NCI-H2107 (cell line): ENCODE measurements at regions not wholly inside any gene's neighbourhood (a gene's known extent, or its start where the extent isn't known, plus 50 kb on each side); places are given as distances from the start of the nearest gene placed in this dataset.

ENCODE experiments used
- DNase-seq: peaks from one replicate; lab custom pipeline; 2025; lab: John Stamatoyannopoulos, UW

DNA sequence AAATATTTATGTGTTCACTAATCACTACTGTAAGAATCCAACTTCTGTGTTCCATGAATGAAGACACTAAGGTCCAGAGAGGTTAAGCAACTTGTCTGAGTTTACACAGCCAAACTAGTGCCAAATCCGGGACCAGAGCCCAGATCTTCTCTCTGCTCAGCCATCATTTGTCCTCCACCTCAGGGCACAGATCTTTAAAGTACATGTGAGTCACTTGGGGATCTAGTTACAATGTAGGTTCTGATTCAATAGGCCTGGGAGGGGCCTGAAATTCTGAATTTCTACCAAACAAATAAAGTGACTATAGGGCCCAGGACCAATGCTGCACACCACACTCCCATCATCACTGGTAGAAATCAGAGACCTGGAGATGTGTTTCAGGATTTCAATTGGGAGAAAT is 162.9 kb downstream of the GXYLT1 start:
- DNase-seq, result no peak

DNA sequence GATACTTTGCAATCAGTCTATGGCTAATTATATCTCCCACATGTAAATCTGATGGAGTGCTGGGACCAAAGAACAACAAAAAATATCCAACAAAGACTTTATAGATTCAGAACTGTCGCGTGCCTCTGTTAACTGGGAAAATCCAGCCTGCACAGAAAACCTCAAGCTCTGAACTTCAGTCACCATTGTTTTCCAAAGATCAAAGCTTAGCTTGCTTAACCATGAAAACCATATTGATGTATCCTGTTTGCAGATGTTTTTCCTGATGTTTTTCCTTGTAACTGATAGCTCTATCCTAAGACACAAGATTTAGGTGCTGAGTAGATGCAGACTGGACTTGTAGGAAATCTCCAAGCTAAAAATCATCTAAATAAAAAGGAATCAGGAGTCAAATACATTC is 163.7 kb downstream of the GXYLT1 start:
- DNase-seq, result no peak

DNA sequence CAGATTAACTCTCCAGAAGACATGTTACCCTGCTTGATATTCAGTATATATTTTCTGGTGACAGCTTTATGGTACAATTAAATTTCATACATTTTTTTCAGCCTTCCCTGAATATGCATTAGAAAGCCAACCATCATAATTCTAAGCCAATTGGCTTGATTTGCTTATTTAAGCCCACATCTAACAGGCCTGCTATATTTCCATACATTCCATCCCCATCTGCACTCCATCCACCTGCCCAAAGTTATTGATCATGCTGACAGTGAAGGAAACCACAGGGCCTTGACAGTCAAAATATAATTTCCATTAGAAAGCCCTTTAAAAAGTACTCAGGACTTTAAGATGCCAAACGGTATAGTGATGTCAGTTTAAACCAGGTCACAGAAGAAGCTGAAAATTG is 164.3 kb downstream of the GXYLT1 start:
- no peak for DNase-seq

DNA sequence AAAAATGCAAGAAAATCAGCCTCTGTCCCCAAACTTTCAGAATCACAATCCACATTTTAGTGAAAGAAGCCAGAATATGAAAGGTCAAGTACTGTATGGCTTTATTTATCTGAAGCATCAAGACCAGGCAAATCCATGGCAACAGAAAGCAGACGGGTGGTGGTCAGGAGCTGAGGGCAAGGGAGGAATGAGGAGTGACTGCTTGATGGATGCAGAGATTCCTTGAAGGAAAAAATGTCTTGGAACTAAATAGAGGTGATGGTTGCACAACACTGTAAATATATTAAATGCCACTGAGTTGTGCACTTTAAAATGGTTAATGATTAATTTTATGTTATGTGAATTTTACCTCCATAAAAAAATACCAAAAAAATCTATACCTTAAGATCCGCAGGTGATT is 165.1 kb downstream of the GXYLT1 start:
- DNase-seq, result no peak

DNA sequence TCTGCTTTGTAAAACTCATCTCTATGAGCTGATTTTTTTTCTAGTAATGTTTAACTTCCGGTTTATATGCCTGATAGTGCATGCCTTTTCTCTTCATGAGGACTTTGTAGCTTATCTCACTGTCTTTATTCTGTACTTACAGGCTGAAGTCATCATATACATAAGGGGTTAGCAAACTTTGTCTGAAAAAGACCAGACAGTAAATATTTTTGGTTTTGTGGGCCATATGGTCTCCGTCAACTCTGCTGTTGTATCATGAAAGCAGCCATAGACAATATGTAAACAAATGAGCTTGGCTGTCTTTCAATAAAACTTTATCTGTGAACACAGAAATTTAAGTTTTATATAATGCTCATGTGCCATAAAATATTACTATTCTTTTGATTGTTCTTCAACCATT is 172.1 kb downstream of the GXYLT1 start:
- no peak for DNase-seq

DNA sequence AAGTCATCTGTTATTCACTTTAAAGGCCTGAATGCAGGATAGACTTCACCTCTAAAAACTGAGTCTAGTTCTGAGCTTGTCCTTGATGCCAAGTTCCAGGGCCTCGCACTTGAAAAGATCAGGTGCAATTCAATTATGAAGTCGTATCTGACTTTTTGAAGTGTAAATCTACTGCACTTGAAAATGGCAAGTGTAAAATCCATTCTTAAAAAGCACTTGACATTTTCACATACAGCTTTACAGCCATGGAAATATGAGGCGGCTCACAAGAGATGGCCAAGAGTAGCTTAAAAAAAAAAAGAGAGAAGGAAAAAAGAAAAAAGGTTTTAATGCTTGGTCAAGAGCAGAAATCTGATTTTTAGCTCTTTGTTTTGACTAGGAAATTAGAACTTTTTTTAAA is 172.5 kb downstream of the GXYLT1 start:
- DNase-seq, result peak; percentile 46

DNA sequence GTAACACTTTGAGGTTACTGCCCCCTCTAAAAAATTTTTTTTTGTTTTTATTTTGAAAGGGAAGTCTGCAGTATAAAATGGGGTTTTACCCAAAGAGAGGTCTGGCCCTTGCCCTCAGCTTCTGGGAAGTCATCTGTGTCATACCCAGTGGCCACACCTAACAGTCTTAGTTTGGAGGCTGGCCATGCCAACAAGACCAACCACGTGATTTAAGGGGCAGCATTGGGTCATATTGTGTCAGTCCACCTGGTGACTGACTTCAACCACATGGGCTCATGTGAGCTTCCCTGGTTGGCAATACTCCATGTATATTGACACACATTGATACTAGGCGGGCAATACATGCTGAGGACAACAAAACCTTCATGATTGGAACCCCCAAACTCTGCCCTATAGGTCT is 173.9 kb downstream of the GXYLT1 start:
- no peak for DNase-seq

DNA sequence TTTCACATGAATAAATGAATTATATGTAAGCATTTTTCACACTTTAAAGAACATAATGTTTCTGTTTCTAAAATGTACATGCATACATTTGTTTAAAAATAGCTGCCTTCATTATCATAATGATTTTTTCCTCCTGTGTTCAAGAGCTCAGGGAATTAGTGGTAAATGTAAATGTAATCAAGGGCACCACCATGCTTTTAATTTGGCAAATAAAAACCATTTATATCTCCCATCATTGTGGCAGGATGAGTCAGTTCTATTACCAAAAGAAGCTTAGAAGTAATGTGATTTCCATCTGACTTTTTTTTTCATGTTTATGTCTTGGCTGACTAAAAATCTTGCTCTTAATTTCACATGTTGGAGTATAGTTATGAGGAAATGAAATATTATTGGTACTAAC is 176.1 kb downstream of the GXYLT1 start:
- no peak for DNase-seq

DNA sequence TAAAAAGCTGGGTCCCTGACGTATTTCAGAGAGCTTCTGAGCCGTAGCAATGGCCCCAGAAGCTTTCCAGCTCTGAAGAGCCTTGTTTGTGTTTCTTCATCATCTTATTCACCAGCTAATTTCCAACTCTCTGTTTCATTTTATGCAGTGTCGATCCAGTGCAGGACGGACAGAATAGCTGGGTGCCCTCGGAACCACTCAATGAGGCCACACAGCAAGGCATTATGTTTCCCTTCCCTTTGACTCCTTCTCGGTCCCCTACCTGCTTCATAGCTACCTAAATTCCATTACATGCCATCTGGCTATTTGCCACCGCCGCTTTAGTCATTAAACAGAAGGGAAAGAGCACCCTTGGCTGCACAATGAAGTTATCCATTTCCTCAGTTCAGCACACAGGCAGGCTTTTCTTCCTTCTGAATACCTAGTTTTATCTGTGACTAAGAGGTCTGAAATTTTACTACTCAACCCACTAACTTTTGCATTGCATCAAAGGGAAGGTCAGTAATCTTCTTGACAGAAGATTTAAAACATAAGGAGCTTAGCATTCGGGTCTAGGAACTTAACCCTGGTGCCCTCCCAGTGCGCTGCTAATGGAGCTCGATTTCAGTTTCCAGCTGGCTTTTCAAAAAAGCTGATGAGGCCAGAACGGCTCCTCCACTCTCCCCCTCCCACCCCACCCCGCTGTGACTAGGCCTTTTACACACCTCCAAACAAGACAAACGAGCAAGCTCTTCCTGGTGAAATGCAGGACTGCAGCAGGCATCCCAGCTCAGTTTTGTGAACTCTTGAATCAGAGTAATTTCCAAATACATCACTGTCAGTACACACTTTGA is 176.8 kb downstream of the GXYLT1 start:
- DNase-seq, result peak; percentile 30

DNA sequence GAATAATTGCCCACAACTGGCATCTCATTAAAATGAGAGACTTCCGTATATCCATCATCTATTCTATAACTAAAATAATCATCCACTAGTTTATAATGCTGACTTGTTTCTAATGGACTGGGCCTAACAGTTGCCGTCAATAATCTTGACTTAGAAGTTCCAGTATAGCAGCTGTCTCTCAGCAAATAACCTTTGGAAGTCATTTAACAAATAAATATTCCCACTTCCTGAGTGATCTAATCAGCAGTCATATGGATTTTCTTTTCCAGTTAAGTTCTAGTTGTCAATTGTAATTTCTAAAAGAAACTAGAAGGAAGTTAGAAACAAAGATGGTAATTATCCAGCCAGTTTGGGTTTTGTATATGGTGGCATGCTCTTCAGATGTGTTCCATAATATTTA is 177.8 kb downstream of the GXYLT1 start:
- DNase-seq, result no peak

DNA sequence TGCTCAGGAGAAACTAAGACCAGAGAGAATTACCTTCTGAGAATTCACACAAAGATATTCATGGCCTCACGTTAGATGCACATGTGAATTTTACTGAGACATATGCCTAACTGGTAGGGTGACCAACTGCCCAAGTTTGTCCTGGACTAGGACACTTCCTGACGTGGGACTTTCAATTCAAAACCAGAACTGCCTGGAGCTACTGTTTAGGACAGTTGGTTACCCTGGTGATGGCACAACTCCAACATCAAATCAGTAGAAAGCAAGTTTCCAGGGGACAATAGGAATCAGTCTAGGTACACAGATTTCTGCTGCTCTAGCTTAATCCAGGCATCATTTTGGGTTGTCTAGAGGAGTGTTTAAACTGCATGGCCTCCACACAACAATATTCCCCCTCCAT is 178.7 kb downstream of the GXYLT1 start:
- DNase-seq, result no peak

DNA sequence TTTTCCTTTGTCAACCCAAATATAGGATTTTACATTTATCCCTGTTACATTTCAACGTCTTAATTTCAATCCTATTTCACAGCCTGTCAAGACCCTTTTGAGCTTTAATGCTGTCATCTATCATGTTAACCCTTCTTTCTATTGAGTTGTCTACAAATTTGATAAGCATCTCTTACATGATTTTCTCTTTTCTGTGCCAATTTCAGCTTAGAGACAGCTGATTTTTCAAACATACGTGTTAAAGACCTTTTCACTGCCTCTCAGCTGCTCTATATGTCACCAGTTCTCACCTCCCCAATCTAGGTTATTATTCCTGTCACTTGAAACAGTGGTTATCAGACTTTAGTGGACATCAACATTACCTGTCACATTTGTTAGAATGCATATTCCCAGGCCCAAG is 181.3 kb downstream of the GXYLT1 start:
- DNase-seq, result no peak

DNA sequence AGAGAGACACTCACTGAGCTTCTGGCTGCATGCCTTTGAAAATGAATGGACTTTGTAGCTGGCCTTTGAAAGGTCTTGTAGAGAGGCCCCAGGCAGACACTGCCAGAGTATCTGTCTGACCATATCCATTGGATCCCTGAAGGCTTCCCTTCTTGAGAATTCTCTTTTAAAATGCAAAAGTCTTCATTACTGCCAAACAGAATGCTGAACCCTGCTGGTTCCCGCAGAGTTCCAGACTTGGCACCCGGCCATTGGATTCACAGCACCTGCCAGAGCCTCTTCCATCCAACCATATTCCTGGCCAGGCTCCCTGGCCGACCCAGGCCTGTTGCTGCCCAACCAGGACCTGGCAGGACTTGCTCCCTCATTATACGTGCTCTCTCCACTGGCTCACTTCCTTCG is 182.5 kb downstream of the GXYLT1 start:
- no peak for DNase-seq

DNA sequence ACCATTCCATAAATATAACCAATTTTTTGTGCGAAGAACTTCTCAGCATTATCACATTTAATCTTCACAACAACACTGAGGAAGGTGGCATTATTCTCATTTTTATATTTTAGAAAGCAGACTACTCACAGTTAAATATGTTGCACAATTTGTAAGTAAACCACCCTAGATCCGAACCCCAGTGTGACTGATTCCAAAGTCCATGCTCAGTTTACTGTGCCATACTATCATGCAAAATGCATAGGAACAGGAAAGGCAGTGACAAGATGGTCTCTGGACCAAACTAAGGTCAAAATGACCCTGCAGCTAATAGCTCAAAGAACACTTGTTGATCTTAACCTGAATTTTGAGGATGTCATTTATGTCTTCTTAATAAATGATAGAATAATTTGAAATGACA is 185.4 kb downstream of the GXYLT1 start:
- no peak for DNase-seq

DNA sequence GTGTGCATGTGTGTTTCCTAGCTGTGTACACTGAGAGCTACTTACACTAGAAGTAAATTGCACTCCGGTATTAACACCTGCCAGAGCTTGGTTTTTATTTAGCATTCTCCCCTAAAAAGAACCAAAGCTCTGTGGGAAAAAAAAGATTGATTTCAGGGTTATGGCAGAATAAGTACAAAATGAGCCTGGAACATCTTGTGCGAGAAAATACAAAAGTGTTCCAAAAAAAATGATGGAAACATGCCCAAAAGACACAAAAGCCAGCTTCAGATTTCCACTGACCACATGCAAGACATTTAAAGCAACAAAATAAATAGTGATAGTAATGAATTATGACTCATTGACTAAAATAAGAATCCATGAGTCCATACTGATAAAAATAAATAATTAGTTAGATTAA is 188.3 kb downstream of the GXYLT1 start:
- no peak for DNase-seq

DNA sequence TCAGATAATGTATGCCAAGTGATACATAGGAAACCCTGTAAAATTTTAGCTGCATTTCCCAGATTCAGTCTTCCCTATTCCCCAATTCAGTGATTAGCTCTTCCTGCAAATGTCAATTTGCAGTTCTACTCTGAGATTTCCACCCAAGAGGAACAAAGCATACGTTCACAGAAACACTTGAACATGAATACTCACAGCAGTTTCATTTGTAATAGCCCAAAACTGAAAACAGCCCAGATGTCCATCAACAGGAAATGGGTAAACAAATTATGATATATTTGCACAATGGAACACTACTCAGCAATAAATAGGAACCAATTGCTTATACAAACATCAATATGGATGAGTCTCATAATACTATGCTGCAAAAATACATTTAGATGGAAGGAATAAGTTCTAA is 194.2 kb downstream of the GXYLT1 start:
- no peak for DNase-seq

DNA sequence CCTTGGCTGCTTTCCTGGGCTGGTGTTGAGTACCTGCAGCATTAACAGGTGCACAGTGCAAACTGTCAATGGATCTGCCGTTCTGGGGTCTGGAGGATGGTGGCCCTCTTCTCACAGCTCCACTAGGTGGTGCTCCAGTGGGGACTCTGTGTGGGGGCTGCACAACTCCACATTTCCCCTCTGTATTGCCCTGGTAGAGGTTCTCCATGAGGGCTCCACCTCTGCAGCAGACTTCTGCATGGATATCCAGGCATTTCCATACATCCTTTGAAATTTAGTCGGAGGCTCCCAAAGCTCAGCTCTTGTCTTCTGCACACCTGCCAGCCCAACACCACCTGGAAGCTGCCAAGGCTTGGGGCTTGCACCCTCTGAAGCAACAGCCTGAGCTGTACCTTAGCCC is 198.6 kb downstream of the GXYLT1 start:
- DNase-seq, result no peak

DNA sequence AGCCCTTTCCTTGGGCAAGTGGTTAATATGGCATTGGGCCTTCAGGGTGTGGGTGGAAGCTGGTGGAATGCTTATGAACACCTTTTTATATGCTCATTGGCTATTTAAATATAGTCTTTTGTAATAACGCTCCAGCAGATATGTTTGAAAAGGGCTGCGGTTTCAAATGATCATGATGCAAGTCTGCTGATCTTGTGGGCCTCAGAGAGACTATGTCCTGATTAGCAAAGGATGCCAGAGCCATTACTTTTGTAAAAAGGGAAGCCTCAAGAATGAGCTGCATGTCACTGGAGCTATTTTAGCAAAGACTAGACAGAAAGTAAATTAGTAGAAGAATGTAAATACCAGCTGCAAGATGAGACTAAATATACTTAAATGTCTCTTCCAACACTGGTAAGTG is 200.5 kb downstream of the GXYLT1 start:
- DNase-seq, result no peak

DNA sequence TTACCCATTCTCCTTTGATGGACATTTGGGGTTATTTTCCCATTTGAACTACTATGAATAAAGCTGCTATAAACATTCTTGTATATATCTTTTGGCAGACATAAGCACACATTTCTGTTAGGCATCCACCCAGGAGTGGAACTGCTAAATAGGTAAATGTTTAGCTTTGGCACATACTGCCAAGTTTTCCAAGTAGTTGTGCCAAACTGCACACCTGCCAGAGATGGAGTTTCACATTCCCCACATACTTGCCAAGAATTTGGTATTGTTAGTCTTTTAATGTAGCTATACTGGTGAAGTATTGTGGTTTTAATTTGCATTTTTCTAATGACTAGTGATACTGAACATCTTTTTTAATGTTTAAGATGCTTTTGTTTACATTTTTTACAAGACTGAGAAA is 201.0 kb downstream of the GXYLT1 start:
- no peak for DNase-seq

DNA sequence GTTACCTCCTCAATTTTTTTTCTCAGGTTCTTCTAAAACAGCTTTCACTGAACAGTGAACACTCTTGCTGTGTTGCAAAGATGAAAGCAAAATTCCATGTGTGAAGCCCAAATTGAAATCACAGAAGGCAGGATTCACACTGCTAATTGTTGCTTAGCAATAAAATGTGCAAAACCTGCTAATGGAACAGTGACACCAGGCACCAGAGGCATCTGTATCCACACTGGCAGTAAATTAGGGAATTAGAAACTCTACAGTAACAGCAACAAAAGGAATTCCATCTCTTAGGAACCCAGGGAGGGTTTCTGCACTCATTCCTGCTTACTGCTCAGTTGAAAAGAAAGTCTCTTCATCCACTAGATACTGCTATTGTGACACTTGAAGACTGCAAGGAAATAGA is 202.3 kb downstream of the GXYLT1 start:
- DNase-seq, result no peak

DNA sequence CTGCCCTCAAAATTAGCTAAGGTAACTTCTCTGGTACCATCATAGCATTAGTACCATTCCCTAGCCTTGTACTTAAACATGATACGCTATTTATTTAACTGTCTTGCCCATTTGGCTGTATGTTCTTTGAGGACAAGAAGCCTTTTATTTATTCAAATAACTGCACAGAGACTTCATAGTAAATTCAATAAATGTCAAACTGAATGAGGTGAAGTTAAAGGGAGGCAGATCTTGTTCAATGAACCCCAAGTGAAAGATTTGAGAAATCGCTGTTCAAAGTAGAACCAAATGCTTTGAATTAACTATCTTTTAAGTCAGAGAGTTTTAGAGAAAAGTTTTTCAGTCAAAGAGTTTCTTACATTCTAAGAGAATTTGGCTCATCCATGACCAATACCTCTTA is 203.6 kb downstream of the GXYLT1 start:
- no peak for DNase-seq

DNA sequence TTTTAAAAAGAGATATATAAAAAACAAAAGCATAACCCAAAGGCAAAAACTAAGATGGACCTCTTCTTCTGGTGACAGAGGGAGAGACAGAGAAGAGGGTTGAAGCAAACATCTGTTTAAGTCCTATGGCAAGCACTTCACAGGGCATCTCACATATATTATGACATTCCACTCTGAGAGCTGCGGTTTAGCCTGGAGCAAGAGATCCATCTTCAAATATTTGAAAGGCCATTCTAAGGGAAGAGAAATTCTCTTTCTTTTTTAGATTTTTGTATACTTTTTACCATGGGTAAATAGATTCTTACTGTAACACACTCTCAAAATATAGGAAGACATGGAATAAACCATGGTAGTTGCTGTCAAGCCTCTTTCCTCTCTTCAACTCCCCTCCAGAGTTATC is 204.1 kb downstream of the GXYLT1 start:
- DNase-seq, result no peak

DNA sequence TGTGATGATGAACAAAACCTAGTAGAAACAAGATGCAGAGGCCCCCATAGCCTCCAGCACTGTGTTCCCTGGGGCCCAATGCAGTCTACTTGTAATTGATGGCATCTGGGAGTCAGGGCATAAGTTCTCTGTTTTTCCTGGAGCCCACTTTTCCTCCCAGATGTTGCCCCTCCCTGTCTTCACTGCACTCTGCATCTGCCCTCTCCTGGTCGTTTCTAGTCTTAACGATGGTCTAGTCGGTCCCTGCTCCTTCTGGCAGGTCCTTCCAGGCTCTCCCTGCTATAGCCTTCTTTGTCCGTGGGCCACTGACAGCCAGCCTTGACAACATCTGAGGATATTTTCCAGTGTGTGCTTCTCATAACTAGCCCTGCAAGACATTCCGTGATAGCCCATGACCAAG is 208.3 kb downstream of the GXYLT1 start:
- no peak for DNase-seq

DNA sequence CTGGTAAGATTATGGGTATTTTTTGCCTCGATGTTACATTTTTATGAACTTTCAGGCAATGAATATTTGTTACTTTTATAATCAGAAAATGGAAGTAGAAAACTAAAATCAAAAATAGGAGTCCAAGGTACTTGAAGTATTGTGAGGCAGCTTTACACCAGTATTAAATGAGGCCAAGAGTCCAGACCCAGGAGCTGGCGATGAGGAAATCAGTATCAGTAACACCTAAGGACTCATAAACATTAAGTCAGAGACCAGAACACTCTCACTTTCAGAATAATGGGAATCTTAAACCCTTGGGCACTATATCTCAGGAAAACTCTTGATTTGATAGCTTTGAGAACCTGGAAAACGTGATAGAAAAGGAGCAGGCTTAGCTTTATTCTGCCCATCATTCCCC is 208.8 kb downstream of the GXYLT1 start:
- no peak for DNase-seq
